Upper lobe of left lung (tissue), 4 donors: ENCODE measurements at regions not wholly inside any gene's neighbourhood (a gene's known extent, or its start where the extent isn't known, plus 50 kb on each side); places are given as distances from the start of the nearest gene placed in this dataset.

ENCODE experiments used
- POLR2A ChIP-seq, 4 donors: fragments of 450-650 bp; IDR thresholded peaks; one replicate each; pipeline ENCODE4 v1.5.1; 2016 to 2017; ENCODE audit warnings: antibody characterized with exemption in 4 of 4, mild to moderate bottlenecking in 2 of 4
- POLR2AphosphoS5 ChIP-seq, 2 donors: sonication (generic); formaldehyde crosslinking; IDR thresholded peaks; one replicate each; pipeline ENCODE4 v1.5.1; 2017; ENCODE audit warnings: antibody characterized with exemption in 2 of 2
- TF ChIP-seq, protein P1 (sequence below), 6 experiments: fragments of 450-650 bp in 4 of 6; fragments of 200-600 bp in 2 of 6; sonication (generic) in 2 of 6; IDR thresholded peaks; one replicate each; pipeline ENCODE4 v1.5.1; 2016 to 2019; ENCODE audit warnings: antibody characterized with exemption in 6 of 6

DNA sequence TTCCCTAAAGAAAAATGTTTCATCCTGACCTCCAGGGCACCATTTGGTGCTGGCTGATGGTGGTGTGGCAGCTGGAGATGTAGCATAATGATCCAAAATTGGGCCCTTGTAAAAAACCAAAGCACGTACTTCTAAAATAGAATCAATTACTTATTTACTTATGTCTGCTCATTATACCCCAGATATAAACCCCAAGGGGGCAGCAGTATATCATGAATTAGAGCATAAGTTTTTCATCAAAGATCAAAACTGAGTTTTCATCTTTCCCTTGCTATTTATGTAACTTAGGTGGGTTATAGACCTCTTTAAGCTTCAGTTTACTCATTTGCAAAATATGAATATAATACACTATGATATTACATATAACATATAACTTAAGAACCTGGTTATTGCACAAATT lies 241.1 kb downstream of the TACR3 start:
- TF ChIP-seq POLR2A (IDR thresholded peaks at IDR 0.05) (no peak), POLR2AphosphoS5 (IDR thresholded peaks at IDR 0.05) (no peak)
- TF ChIP-seq, protein P1, sequence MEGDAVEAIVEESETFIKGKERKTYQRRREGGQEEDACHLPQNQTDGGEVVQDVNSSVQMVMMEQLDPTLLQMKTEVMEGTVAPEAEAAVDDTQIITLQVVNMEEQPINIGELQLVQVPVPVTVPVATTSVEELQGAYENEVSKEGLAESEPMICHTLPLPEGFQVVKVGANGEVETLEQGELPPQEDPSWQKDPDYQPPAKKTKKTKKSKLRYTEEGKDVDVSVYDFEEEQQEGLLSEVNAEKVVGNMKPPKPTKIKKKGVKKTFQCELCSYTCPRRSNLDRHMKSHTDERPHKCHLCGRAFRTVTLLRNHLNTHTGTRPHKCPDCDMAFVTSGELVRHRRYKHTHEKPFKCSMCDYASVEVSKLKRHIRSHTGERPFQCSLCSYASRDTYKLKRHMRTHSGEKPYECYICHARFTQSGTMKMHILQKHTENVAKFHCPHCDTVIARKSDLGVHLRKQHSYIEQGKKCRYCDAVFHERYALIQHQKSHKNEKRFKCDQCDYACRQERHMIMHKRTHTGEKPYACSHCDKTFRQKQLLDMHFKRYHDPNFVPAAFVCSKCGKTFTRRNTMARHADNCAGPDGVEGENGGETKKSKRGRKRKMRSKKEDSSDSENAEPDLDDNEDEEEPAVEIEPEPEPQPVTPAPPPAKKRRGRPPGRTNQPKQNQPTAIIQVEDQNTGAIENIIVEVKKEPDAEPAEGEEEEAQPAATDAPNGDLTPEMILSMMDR (IDR thresholded peaks at IDR 0.05), result no peak
